22Rv1 (cell line): ENCODE measurements at regions not wholly inside any gene's neighbourhood (a gene's known extent, or its start where the extent isn't known, plus 50 kb on each side); places are given as distances from the start of the nearest gene placed in this dataset.

Experiments used
- H3K27ac ChIP-seq: fragments of 450-650 bp; 2 replicates; pipeline ENCODE4 v1.5.1; 2017
- CTCF ChIP-seq: fragments of 450-650 bp; IDR thresholded peaks from 2 replicates; pipeline ENCODE4 v1.5.1; 2017; ENCODE audit warnings: mild to moderate bottlenecking
- ZFX ChIP-seq: fragments of 450-650 bp; IDR thresholded peaks from 2 replicates; pipeline ENCODE4 v1.6.1; 2017; ENCODE audit warnings: antibody characterized with exemption, borderline replicate concordance

- H3K27ac ChIP-seq: no peak overlapping the region
- TF ChIP-seq ZFX: no peak
- no peak for TF ChIP-seq CTCF
Measured at GRCh38 chr20:22204801-22205200, 379.6 kb downstream of the FOXA2 start.

- H3K27ac ChIP-seq: no peak overlapping the region
- TF ChIP-seq ZFX: no peak
- no peak for TF ChIP-seq CTCF
Measured at GRCh38 chr20:22182148-22182547, 402.2 kb downstream of the FOXA2 start.

- TF ChIP-seq ZFX (no peak), CTCF (peak; percentile 69)
Measured at GRCh38 chr20:22180244-22180643, 404.1 kb downstream of the FOXA2 start.

GRCh38 chr20:22160101-22160652, 424.2 kb downstream of the FOXA2 start:
- H3K27ac ChIP-seq: no peak overlapping the region
- TF ChIP-seq CTCF (no peak), ZFX (no peak)

More at GRCh38 chr20:22180244-22180643, 404.1 kb downstream of the FOXA2 start:
- no peak overlapping the region for H3K27ac ChIP-seq

GRCh38 chr20:22159276-22159675, 425.1 kb downstream of the FOXA2 start:
- TF ChIP-seq ZFX: no peak
- TF ChIP-seq CTCF: no peak
- H3K27ac ChIP-seq: no peak overlapping the region

GRCh38 chr20:22127587-22127986, 422.1 kb downstream of the PAX1 start:
- TF ChIP-seq ZFX (no peak), CTCF (no peak)
- H3K27ac ChIP-seq: no peak overlapping the region

- TF ChIP-seq CTCF: peak; percentile 87
- no peak for TF ChIP-seq ZFX
Measured at GRCh38 chr20:22106308-22106938, 401.0 kb downstream of the PAX1 start.

More at GRCh38 chr20:22106308-22106938, 401.0 kb downstream of the PAX1 start:
- H3K27ac ChIP-seq: no peak overlapping the region
